ENCODE measurements at regions not wholly inside any gene's neighbourhood (a gene's known extent, or its start where the extent isn't known, plus 50 kb on each side); places are given as distances from the start of the nearest gene placed in this dataset.

- DNase-seq (no peak), FAIRE-seq (no peak)
- H3K9me3 ChIP-seq (ENCODE audit: control insufficient read depth in 2 of 3, insufficient read depth in 1 of 3, low read length in 3 of 3) = no peaks in the 10 kb centered on the region
- H3K27me3 ChIP-seq (ENCODE audit: control insufficient read depth, insufficient read depth, low read length) = no peaks in the 10 kb centered on the region
- H3K4me3 ChIP-seq (ENCODE audit: low read length in 3 of 3) = no peak overlapping the region
- H3K27ac ChIP-seq (ENCODE audit: low read depth in 2 of 2, low read length in 2 of 2) = no peak overlapping the region
- H3K36me3 ChIP-seq (ENCODE audit: control insufficient read depth in 2 of 3, insufficient read depth in 3 of 3, low read length in 3 of 3) = no peaks in the 10 kb centered on the region
- intact Hi-C loops (cut with DNase I) = no loop called here
- TF ChIP-seq CTCF (IDR thresholded peaks at IDR 0.05; ENCODE audit: borderline replicate concordance, extremely low read depth, insufficient read depth) = no peak
- H3K4me1 ChIP-seq (ENCODE audit: control insufficient read depth in 2 of 3, insufficient read depth in 2 of 3, low read depth in 1 of 3, low read length in 3 of 3) = no peaks in the 10 kb centered on the region
- H3K9ac ChIP-seq (ENCODE audit: low read length in 3 of 3) = no peak overlapping the region
These were observed 275.3 kb upstream of the NCKAP5 start for GRCh38 chr2:133843551-133843950.

- Histone ChIP-seq H3K4me3 (ENCODE audit: low read length in 3 of 3) (no peak overlapping the region), H3K9me3 (ENCODE audit: control insufficient read depth in 2 of 3, insufficient read depth in 1 of 3, low read length in 3 of 3) (no peaks in the 10 kb centered on the region), H3K4me1 (ENCODE audit: control insufficient read depth in 2 of 3, insufficient read depth in 2 of 3, low read depth in 1 of 3, low read length in 3 of 3) (no peaks in the 10 kb centered on the region), H3K9ac (ENCODE audit: low read length in 3 of 3) (no peak overlapping the region), H3K36me3 (ENCODE audit: control insufficient read depth in 2 of 3, insufficient read depth in 3 of 3, low read length in 3 of 3) (no peaks in the 10 kb centered on the region), H3K27me3 (ENCODE audit: control insufficient read depth, insufficient read depth, low read length) (no peaks in the 10 kb centered on the region), H3K27ac (ENCODE audit: low read depth in 2 of 2, low read length in 2 of 2) (no peak overlapping the region)
- DNase-seq (peak; percentile 73 to 86 (median 76)), FAIRE-seq (no peak)
- intact Hi-C loops (cut with DNase I) = no loop called here
- TF ChIP-seq CTCF (IDR thresholded peaks at IDR 0.05; ENCODE audit: borderline replicate concordance, extremely low read depth, insufficient read depth) = peak; percentile 79
These were observed 276.1 kb upstream of the NCKAP5 start for GRCh38 chr2:133844214-133844892.

DNA sequence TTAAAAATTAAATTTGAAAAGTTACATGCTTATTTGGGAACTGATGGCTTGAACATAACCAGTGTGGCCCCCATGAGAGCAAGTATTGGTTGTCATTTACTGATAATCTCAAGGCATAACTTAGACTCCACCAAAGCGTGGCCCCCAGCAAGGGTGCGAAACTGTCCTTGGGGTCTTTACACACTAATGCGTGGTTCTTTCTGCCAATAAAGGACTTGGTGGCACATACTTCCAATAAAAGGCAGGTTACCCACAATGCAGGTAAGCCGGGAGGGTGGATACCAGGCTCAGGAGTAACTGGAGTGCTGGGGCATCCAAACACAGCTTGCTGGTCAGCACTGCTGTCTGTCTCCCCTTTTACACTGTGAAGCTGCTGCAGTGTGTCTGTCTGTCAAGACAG, 278.2 kb upstream of the NCKAP5 start:
- H3K4me3 ChIP-seq (ENCODE audit: low read length in 3 of 3) = no peak overlapping the region
- DNase-seq = no peak
- no peaks in the 10 kb centered on the region for H3K36me3 ChIP-seq (ENCODE audit: control insufficient read depth in 2 of 3, insufficient read depth in 3 of 3, low read length in 3 of 3)
- no peak overlapping the region for H3K27ac ChIP-seq (ENCODE audit: low read depth in 2 of 2, low read length in 2 of 2)
- intact Hi-C loops (cut with DNase I) = no loop called here
- no peaks in the 10 kb centered on the region for H3K4me1 ChIP-seq (ENCODE audit: control insufficient read depth in 2 of 3, insufficient read depth in 2 of 3, low read depth in 1 of 3, low read length in 3 of 3)
- H3K9ac ChIP-seq (ENCODE audit: low read length in 3 of 3) = no peak overlapping the region
- no peaks in the 10 kb centered on the region for H3K27me3 ChIP-seq (ENCODE audit: control insufficient read depth, insufficient read depth, low read length)
- no peaks in the 10 kb centered on the region for H3K9me3 ChIP-seq (ENCODE audit: control insufficient read depth in 2 of 3, insufficient read depth in 1 of 3, low read length in 3 of 3)
- TF ChIP-seq CTCF (IDR thresholded peaks at IDR 0.05; ENCODE audit: borderline replicate concordance, extremely low read depth, insufficient read depth) = no peak
- no peak for FAIRE-seq

- Histone ChIP-seq H3K27me3 (ENCODE audit: control insufficient read depth, insufficient read depth, low read length) (no peaks in the 10 kb centered on the region), H3K27ac (ENCODE audit: low read depth in 2 of 2, low read length in 2 of 2) (no peak overlapping the region), H3K36me3 (ENCODE audit: control insufficient read depth in 2 of 3, insufficient read depth in 3 of 3, low read length in 3 of 3) (no peaks in the 10 kb centered on the region), H3K9ac (ENCODE audit: low read length in 3 of 3) (no peak overlapping the region), H3K4me3 (ENCODE audit: low read length in 3 of 3) (no peak overlapping the region), H3K4me1 (ENCODE audit: control insufficient read depth in 2 of 3, insufficient read depth in 2 of 3, low read depth in 1 of 3, low read length in 3 of 3) (no peaks in the 10 kb centered on the region), H3K9me3 (ENCODE audit: control insufficient read depth in 2 of 3, insufficient read depth in 1 of 3, low read length in 3 of 3) (no peaks in the 10 kb centered on the region)
- no peak for TF ChIP-seq CTCF (IDR thresholded peaks at IDR 0.05; ENCODE audit: borderline replicate concordance, extremely low read depth, insufficient read depth)
- intact Hi-C loops (cut with DNase I) = no loop called here
- DNase-seq (no peak), FAIRE-seq (no peak)
These were observed 279.3 kb upstream of the NCKAP5 start for GRCh38 chr2:133847591-133847990.
